GM21825 (cell line): ENCODE measurements at regions not wholly inside any gene's neighbourhood (a gene's known extent, or its start where the extent isn't known, plus 50 kb on each side); places are given as distances from the start of the nearest gene placed in this dataset.

Experiments
- ATAC-seq: cut with Tn5 transposase; IDR thresholded peaks from one replicate; pipeline ENCODE4 v1.9.1; 2021; ENCODE audit warnings: mild to moderate bottlenecking, moderate library complexity; ENCODE audit not compliant: unreplicated experiment

GRCh38 chr7:23971031-23971430 is 261.0 kb downstream of the STK31 start:
- no peak for ATAC-seq

- ATAC-seq: no peak
Observed at GRCh38 chr7:23972057-23972456, 262.0 kb downstream of the STK31 start.

GRCh38 chr7:23973264-23973663 is 263.2 kb downstream of the STK31 start:
- ATAC-seq: no peak

DNA sequence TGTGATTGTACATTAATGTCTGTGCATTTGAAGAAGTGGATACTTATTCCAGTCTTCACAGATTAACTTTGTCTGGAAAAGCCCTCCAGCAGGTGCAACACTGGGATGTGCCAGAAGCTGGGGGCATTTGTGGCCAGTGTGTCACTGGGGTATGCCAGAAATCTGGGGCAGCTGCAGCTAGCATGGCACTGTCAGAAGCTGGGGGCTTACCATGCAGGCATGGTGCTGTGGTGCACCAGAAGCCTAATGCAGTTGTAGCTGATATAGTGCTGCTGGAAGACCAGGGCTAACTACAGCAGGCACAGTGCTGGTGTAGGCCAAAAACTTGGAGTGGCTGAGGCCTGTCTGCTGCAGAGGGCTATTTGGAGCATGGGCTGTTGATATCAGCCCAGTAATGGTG is 270.1 kb downstream of the STK31 start:
- ATAC-seq: no peak

GRCh38 chr7:23981314-23981713 is 271.3 kb downstream of the STK31 start:
- ATAC-seq: no peak

- no peak for ATAC-seq
Observed at GRCh38 chr7:23981758-23982157, 271.7 kb downstream of the STK31 start.

DNA sequence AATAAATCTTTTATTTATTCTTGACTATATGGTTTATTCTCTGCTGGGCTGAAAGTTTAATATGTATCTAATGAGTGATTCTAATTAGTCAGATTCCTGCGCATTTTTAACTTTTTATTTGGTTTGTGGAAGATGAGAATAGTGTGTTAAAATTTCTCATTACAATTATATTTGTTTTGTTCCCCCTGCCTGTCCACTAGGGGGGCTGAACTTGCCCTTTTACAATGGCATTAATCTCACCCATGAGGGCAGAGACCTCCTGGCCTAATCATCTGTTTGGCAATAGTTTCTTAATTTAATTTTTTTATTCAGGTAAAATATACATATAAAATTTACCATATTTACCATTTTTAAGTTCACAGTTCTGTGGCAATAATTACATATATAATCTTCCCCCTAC is 278.5 kb upstream of the NPY start:
- no peak for ATAC-seq

DNA sequence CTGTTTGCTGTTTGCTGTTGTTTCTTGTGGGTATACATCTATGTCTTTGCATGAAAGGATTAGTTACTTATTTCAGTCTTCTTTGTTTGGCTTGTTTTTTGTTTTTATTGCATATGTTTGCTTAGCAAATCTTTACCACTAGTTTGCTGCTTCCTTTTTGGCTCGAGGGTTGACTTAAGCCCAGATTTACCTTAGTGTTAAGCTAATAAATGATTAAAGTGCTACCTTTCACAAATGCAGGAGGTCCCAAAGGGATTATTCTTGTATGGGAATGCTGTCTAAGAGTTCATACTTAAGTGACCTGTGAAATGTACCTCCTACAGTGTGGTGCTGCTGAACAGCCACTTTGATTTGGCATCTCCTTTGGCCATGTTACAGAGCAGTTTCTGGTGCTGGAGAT is 273.5 kb upstream of the NPY start:
- no peak for ATAC-seq

- ATAC-seq: no peak
Observed at GRCh38 chr7:24017519-24017918, 266.5 kb upstream of the NPY start.

DNA sequence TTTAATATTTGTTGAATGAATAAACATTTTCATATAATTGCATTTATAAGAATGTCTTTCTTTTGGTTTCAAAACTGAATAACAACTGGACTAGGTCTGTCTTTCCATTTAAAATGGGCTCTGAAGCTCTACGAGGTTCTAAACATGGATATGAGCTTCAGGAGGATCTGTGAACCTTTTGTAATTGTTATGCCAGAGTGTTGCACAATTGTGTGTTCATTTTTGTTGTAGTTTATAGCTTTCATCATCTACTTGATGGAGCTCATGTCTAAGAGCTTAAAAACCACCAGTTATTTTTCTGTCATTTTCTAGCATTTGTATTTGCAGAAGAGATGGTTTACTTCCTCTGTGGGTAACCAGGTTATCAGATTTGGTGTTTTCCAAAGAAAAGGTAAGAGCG is 265.7 kb upstream of the NPY start:
- ATAC-seq: no peak

DNA sequence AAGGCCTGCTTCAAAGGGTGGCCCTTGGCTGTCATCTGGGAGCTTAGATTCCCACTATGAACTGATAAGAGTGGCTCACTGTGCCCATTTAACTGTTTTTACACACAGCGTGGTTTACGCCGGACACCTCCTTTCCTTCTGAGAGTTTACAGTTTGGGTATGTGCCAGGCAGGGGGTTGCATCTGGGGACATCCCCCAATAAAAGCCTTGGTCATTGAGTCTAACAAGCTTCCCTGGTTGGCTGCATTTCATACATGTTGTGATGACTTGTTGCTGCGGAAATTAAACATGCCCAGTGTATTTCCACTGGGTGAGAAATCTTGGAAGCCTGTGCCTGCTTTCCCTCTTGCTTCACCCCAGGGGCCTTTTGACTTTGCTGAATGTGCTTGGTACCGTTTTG is 264.1 kb upstream of the NPY start:
- ATAC-seq: no peak

DNA sequence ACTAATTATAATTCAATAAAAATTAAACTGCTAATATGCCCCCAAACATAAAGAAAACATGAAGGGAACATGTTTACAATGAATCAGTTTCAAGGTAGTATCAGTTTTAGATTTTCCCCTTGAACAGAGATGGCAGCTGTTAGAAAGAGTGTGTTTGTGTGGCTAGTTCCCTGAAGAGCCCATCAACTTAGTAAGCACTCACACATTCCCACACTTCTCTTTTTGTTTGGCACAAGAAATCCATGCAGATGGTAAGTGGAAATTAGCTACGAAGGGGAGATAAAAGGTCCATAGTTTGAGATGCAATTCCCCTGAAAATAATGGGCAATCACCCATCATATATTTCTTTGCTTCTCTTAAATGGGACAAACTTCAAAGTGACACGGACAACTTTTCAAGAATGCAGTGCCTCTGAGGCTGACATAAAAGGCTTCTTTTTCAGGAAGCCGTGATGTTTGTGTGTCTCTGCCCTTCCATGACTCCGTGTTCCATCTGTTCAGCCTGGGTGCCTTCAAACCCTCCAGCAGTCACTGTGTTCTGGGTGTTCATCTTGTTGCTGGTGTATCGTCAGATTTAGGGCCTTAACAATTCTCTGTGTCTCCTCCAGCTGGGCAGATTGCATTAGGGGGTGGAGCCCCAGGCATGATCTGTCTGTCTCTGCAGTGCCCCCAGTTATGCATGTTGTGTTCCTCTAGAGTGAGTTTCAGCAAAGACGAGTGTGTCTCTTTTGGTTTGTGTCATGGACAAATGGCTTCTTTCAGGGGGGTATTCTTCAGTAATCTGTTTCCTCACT is 259.5 kb upstream of the NPY start:
- ATAC-seq: no peak

- no peak for ATAC-seq
Observed at GRCh38 chr7:24025094-24025493, 258.9 kb upstream of the NPY start.

- ATAC-seq: no peak
Observed at GRCh38 chr7:24025765-24026164, 258.2 kb upstream of the NPY start.

DNA sequence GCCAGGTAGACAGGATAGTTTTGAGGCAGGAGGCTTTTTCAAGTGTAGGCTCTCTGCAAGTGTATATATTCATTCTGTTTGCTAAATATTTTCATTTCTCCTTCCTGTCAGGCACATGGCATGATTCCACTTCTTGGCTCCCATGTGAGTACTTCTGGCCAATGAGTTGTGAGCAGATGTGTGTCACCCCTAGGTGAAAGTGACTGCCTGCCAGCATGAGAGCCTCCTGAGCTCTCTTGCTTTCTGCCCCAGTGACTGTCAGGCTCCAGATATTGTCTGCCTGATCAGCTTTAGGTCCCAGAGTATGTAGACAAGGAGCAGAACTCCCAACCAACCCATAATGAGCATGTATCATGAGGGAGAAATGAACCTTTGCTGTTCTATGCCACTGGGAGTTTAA is 257.6 kb upstream of the NPY start:
- no peak for ATAC-seq

DNA sequence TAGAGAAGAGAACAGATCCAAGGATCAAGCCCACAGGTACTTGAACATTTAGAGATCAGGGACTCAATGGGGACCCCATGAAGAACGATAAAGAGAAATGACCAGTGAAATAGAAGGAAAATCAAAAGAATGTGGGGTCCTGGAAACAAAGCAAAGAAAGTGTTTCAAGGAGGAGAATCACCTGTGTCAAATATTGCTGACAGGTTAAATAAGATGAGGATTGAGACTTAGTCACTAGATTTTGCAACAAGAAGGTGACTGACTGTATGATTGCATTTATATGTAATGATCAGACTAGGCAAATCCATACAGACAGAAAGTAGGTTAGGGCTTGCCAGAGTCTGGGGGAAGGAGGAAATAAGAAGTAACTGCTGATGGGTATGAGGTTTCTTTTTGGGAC is 254.9 kb upstream of the NPY start:
- ATAC-seq: no peak

- ATAC-seq: no peak
Observed at GRCh38 chr7:24034251-24034650, 249.7 kb upstream of the NPY start.

DNA sequence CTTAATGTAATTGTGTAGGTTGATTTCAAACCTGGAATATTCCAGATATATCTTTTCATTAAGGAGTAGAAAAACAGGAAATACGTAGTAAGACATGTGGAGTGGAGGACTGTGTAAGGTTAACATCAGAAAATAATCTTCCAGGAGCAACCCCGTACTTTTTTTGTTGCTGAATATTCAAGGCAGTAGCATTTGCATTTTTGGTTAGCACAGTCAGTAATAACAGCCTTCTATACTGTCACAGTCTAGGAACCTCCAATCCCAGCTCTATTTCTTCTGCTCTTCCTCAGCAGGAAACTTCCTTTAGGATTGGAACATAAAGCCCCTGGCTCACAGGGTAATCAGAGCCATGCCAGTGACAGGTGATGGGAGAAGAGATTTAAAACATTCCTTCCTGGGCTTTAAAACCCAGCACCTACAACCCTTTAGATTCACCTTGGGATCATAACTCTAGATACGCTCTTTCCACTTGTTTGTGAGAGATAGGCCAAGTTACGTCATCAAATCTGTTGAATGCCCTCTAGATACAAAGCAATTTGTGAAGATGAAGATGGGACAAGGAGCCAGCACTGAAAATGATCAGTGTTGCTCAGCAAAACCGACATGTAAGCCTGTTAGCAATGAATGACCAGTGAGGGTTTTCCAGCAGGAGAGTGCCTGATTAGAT is 248.5 kb upstream of the NPY start:
- no peak for ATAC-seq

DNA sequence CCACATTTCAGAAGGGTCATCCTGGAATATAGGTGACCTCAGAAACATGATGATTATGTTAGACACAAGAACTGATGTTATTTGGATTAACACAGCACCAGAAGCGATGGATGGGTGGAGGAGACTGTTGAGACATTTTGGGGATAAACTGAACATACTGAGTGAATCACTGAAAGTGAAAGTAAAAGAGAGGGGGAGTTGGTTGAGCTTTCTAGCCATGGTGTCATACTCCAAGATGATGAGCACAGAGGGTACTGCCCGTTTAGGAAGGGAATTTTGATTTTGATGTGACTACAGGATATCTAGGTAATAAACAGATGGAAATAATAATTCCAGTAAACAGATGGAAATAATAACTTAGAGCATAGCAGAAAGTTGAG is 248.0 kb upstream of the NPY start:
- no peak for ATAC-seq

DNA sequence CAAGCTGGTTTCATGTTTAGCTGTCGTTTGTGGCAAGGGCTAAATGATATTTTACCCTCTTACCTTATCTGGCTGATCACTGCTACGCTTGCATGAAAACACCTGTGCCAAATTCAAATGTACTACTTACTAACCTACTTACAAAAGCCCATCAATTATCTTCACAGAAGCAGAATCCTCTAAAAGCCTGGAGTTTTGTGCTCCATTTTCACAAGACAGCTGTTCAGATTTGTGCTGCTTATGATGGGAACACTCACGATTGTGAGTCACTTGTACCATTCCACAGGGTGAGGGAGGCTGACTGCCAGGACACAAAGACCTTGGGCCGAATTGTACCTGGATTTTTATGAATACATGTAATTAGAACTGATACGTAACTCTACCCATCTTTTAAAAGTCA is 245.0 kb upstream of the NPY start:
- ATAC-seq: no peak

DNA sequence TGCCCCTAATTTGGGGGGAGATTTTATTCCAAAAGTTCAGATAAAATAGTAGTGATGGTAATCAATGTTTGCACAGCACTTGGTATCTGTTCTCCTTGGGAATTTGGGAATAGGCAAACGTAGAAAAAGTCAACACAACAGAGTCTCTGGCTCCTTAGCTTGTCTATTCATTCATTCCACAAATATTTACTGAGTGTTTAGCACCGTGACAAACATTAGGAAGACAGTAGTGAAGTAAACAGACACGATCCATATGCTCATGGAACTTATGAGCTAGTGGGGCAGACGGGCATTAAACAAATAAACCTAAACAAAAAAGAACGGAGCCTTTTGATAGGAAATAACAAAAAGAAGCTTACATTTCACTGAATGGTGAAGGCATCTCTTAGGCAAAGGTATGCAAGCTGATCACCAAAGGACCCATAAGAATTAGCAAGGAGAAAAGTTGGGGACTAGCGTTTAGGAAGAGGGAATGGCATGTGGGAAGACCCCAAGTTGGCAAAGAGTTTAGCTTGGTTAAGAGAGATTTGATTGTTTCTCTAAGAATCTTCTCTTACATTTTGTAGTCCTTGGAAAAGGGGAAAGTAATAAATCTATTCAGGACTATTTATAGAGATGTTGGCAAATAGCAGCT is 243.9 kb upstream of the NPY start:
- ATAC-seq: no peak

GRCh38 chr7:24042028-24042427 is 242.0 kb upstream of the NPY start:
- ATAC-seq: no peak
